IPS-NIHi11 (cell line): ENCODE measurements at regions not wholly inside any gene's neighbourhood (a gene's known extent, or its start where the extent isn't known, plus 50 kb on each side); places are given as distances from the start of the nearest gene placed in this dataset.
"Not testable (repeated sequence)": the region's sequence is repeated elsewhere in the genome, so short reads cannot be mapped to it uniquely, and the experiment has no call there.

Source experiments
- DNase-seq: peaks from one replicate; pipeline ENCODE4 v3.0.0; 2012; ENCODE audit warnings: mixed read lengths, low spot score

GRCh38 chr6:170096803-170097504, 193.9 kb downstream of the DLL1 start:
- DNase-seq = no peak

GRCh38 chr6:170096191-170096802, 194.6 kb downstream of the DLL1 start:
- DNase-seq = peak; percentile 30

- no peak for DNase-seq
These were observed 195.5 kb downstream of the DLL1 start for GRCh38 chr6:170095273-170095981.

GRCh38 chr6:170094686-170095272, 196.1 kb downstream of the DLL1 start:
- no peak for DNase-seq

- no peak for DNase-seq
These were observed 197.0 kb downstream of the DLL1 start for GRCh38 chr6:170093658-170094596.

- peak; percentile 17 for DNase-seq
These were observed 197.6 kb downstream of the DLL1 start for GRCh38 chr6:170093276-170093657.

GRCh38 chr6:170092826-170093225, 198.1 kb downstream of the DLL1 start:
- no peak for DNase-seq

- no peak for DNase-seq
These were observed 199.0 kb downstream of the DLL1 start for GRCh38 chr6:170091639-170092579.

- DNase-seq = no peak
These were observed 199.8 kb downstream of the DLL1 start for GRCh38 chr6:170091000-170091638.

- DNase-seq = no peak
These were observed 200.3 kb downstream of the DLL1 start for GRCh38 chr6:170090561-170090960.

- DNase-seq = no peak
These were observed 200.9 kb downstream of the DLL1 start for GRCh38 chr6:170089963-170090362.

GRCh38 chr6:170088582-170088955, 202.3 kb downstream of the DLL1 start:
- peak; percentile 6 for DNase-seq

- DNase-seq = no peak
These were observed 202.8 kb downstream of the DLL1 start for GRCh38 chr6:170087941-170088581.

GRCh38 chr6:170087421-170087780, 203.5 kb downstream of the DLL1 start:
- not testable (repeated sequence) for DNase-seq

- DNase-seq = no peak
These were observed 204.0 kb downstream of the DLL1 start for GRCh38 chr6:170086639-170087420.

- peak; percentile 11 for DNase-seq
These were observed 205.1 kb downstream of the DLL1 start for GRCh38 chr6:170085475-170086401.

GRCh38 chr6:170084166-170084730, 206.6 kb downstream of the DLL1 start:
- DNase-seq = no peak
